MV-4-11 (cell line): ENCODE measurements at regions not wholly inside any gene's neighbourhood (a gene's known extent, or its start where the extent isn't known, plus 50 kb on each side); places are given as distances from the start of the nearest gene placed in this dataset.
A peak's percentile ranks its signal among the peaks of the same experiment; 100 is the strongest.

Source experiments
- DNase-seq: peaks from one replicate; lab custom pipeline; 2025; lab: John Stamatoyannopoulos, UW

- DNase-seq, result no peak
These were observed 313.9 kb downstream of the BARHL2 start for GRCh38 chr1:90402893-90403849.

GRCh38 chr1:90400131-90400530, 317.0 kb downstream of the BARHL2 start:
- no peak for DNase-seq

GRCh38 chr1:90396917-90397316, 320.2 kb downstream of the BARHL2 start:
- DNase-seq, result no peak

- DNase-seq, result peak; percentile 9
These were observed 322.9 kb downstream of the BARHL2 start for GRCh38 chr1:90394247-90394646.

GRCh38 chr1:90393025-90393424, 324.1 kb downstream of the BARHL2 start:
- DNase-seq, result no peak

GRCh38 chr1:90391126-90391525, 326.0 kb downstream of the BARHL2 start:
- no peak for DNase-seq

GRCh38 chr1:90387805-90388204, 329.3 kb downstream of the BARHL2 start:
- no peak for DNase-seq

GRCh38 chr1:90386899-90387720, 330.0 kb downstream of the BARHL2 start:
- no peak for DNase-seq

GRCh38 chr1:90384193-90384592, 332.9 kb downstream of the BARHL2 start:
- no peak for DNase-seq

GRCh38 chr1:90382161-90382560, 334.9 kb downstream of the BARHL2 start:
- no peak for DNase-seq

GRCh38 chr1:90381598-90381997, 335.5 kb downstream of the BARHL2 start:
- DNase-seq, result no peak

GRCh38 chr1:90371448-90371813, 345.7 kb downstream of the BARHL2 start:
- DNase-seq, result no peak

GRCh38 chr1:90370686-90371447, 346.2 kb downstream of the BARHL2 start:
- DNase-seq, result no peak

GRCh38 chr1:90362163-90362562, 354.9 kb downstream of the BARHL2 start:
- no peak for DNase-seq

- no peak for DNase-seq
These were observed 356.1 kb downstream of the BARHL2 start for GRCh38 chr1:90361026-90361425.

- no peak for DNase-seq
These were observed 357.1 kb downstream of the BARHL2 start for GRCh38 chr1:90359994-90360393.

- DNase-seq, result no peak
These were observed 358.7 kb downstream of the BARHL2 start for GRCh38 chr1:90358448-90358847.

- DNase-seq, result no peak
These were observed 359.1 kb downstream of the BARHL2 start for GRCh38 chr1:90357995-90358394.

- no peak for DNase-seq
These were observed 360.1 kb downstream of the BARHL2 start for GRCh38 chr1:90356991-90357390.

GRCh38 chr1:90356101-90356500, 361.0 kb downstream of the BARHL2 start:
- no peak for DNase-seq

GRCh38 chr1:90354704-90355103, 359.8 kb downstream of the ZNF326 start:
- DNase-seq, result no peak

GRCh38 chr1:90351019-90351418, 356.1 kb downstream of the ZNF326 start:
- no peak for DNase-seq
